ENCODE measurements at regions not wholly inside any gene's neighbourhood (a gene's known extent, or its start where the extent isn't known, plus 50 kb on each side); places are given as distances from the start of the nearest gene placed in this dataset.

GRCh38 chr9:71552480-71552879, 215.8 kb downstream of the CEMIP2 start:
- TF ChIP-seq POLR2AphosphoS5 (IDR thresholded peaks at IDR 0.05; ENCODE audit: low read depth, low read length) (no peak), SIN3A (IDR thresholded peaks at IDR 0.05; ENCODE audit: borderline replicate concordance, insufficient read depth, low read length) (no peak)

Data from PFSK-1 (cell line).